HepG2 (cell line): ENCODE measurements at regions not wholly inside any gene's neighbourhood (a gene's known extent, or its start where the extent isn't known, plus 50 kb on each side); places are given as distances from the start of the nearest gene placed in this dataset.

Experiments used
- ATAC-seq: fragments of 200-7000 bp; cut with Tn5 transposase; 3 replicates; pipeline ENCODE4 v1.9.1; 2020; ENCODE audit warnings: mild to moderate bottlenecking, moderate library complexity
- BruUV-seq: library from RNA; stranded (reverse); fragments of 400-500 nt; replicated peaks from 2 replicates; lab custom pipeline; 2021; lab: Mats Ljungman, UMichigan
- CTCF ChIA-PET: fragments of 300-600 bp; formaldehyde crosslinking; extraction: SDS; loops from one replicate; lab custom pipeline; 2021; ENCODE audit warnings: low total read pairs, inconsistent platforms, low intra/inter-chr PET ratio; lab: Yijun Ruan, JAX
- POLR2A ChIA-PET: fragments of 350-600 bp; sonication (Branson Sonifier 250); formaldehyde crosslinking; loops from one replicate; lab custom pipeline; 2020; ENCODE audit warnings: antibody characterized with exemption, inconsistent platforms; lab: Yijun Ruan, JAX
- DNase-seq: peaks from one replicate; pipeline ENCODE4 v3.0.0-alpha.2; 2015; ENCODE audit warnings: low spot score
- FAIRE-seq: peaks from 3 replicates; lab custom pipeline; 2011; peaks lifted over from hg19 to GRCh38; lab: Jason Lieb, UNC
- H2AFZ ChIP-seq: one replicate; pipeline ENCODE4 v1.6.1; 2011; ENCODE audit warnings: low read length, inconsistent platforms
- H3K27ac ChIP-seq: fragments of 300-600 bp; 3 replicates; pipeline ENCODE4 v1.8.0; 2011; ENCODE audit warnings: mixed run types, mild to moderate bottlenecking, mixed read lengths, low read length, inconsistent platforms; ENCODE audit not compliant: insufficient read depth; ENCODE audit errors: extremely low read length
- H3K27me3 ChIP-seq, 2 experiments: fragments of 200-600 bp in 1 of 2; 2 replicates in 1 of 2; 3 replicates in 1 of 2; pipeline versions ENCODE4 v1.6.0 to v1.8.0; 2011; ENCODE audit warnings: low read length in 2 of 2, mild to moderate bottlenecking in 2 of 2, moderate library complexity in 2 of 2, inconsistent platforms in 1 of 2; ENCODE audit not compliant: insufficient read depth in 2 of 2, control insufficient read depth in 1 of 2
- H3K36me3 ChIP-seq, 2 experiments: fragments of 200-600 bp in 1 of 2; replicated peaks in 1 of 2; 2 replicates in 1 of 2; 3 replicates in 1 of 2; pipeline versions ENCODE4 v1.5.1 to v1.8.0; 2011; ENCODE audit warnings: low read length in 2 of 2, inconsistent platforms in 1 of 2; ENCODE audit not compliant: insufficient read depth in 2 of 2, control insufficient read depth in 1 of 2
- H3K4me1 ChIP-seq: 2 replicates; pipeline ENCODE4 v1.5.1; 2012; ENCODE audit warnings: low read length, inconsistent platforms; ENCODE audit not compliant: insufficient read depth
- H3K4me2 ChIP-seq: 2 replicates; pipeline ENCODE4 v1.6.0; 2011; ENCODE audit warnings: low read depth, low read length, inconsistent platforms
- H3K4me3 ChIP-seq, 3 experiments: fragments of 200-600 bp in 1 of 3; sonication (generic), shearing (Covaris generic) in 1 of 3; replicated peaks in 1 of 3; 2 replicates each; pipeline ENCODE4 v1.5.1; 2011 to 2016; ENCODE audit warnings: low read length in 3 of 3, inconsistent platforms in 2 of 3, low read depth in 2 of 3, mild to moderate bottlenecking in 2 of 3, control low read depth in 1 of 3, mixed read lengths in 1 of 3; ENCODE audit not compliant: insufficient read depth in 1 of 3
- H3K79me2 ChIP-seq: one replicate; pipeline ENCODE4 v1.6.1; 2011; ENCODE audit warnings: low read length, inconsistent platforms; ENCODE audit not compliant: insufficient read depth
- H3K9ac ChIP-seq: 2 replicates; pipeline ENCODE4 v1.6.0; 2011; ENCODE audit warnings: mild to moderate bottlenecking, low read depth, low read length, inconsistent platforms; ENCODE audit not compliant: insufficient read depth
- H3K9me3 ChIP-seq: 2 replicates; pipeline ENCODE4 v1.5.1; 2012; ENCODE audit warnings: mild to moderate bottlenecking, low read length
- H4K20me1 ChIP-seq: 2 replicates; pipeline ENCODE4 v1.6.0; 2011; ENCODE audit warnings: inconsistent platforms, mild to moderate bottlenecking, low read length, moderate library complexity; ENCODE audit not compliant: insufficient read depth
- ATF7 ChIP-seq, 2 experiments: fragments of 450-650 bp in 1 of 2; sonication (generic) in 1 of 2; formaldehyde crosslinking in 1 of 2; IDR thresholded peaks; 2 replicates each; pipeline versions ENCODE4 v1.4.0 to v1.6.1; 2016 to 2020; ENCODE audit warnings: antibody characterized with exemption in 1 of 2, mild to moderate bottlenecking in 1 of 2, missing genetic modification reagents in 1 of 2
- BATF2 ChIP-seq: sonication (generic); formaldehyde crosslinking; IDR thresholded peaks from 2 replicates; pipeline ENCODE4 v1.8.0; 2022; ENCODE audit warnings: mild to moderate bottlenecking, missing genetic modification reagents, moderate library complexity
- CEBPB ChIP-seq: IDR thresholded peaks from 2 replicates; pipeline ENCODE4 v1.6.1; 2011; ENCODE audit warnings: low read depth, low read length, improper control_type of control experiment, borderline replicate concordance
- HCFC1 ChIP-seq: fragments of 150-350 bp; IDR thresholded peaks from 2 replicates; pipeline ENCODE4 v1.6.1; 2014; ENCODE audit warnings: low read depth, low read length
- HMG20B ChIP-seq: conservative IDR thresholded peaks from 2 replicates; pipeline ENCODE4 v1.6.1; 2016; ENCODE audit warnings: missing genetic modification reagents, missing compliant biosample characterization
- RNF2 ChIP-seq: fragments of 450-650 bp; conservative IDR thresholded peaks from 2 replicates; pipeline ENCODE4 v1.6.1; 2016; ENCODE audit warnings: low read depth
- ZNF367 ChIP-seq: sonication (generic); formaldehyde crosslinking; IDR thresholded peaks from 2 replicates; pipeline ENCODE4 v1.4.0; 2020; ENCODE audit warnings: missing genetic modification reagents, borderline replicate concordance
- WGBS: methylation state at CpG from one replicate; pipeline ENCODE4 v1.1.6; 2017; ENCODE audit warnings: low lambda C conversion rate; 5-methylcytosine and 5-hydroxymethylcytosine counted together
- in situ Hi-C: cut with HindIII; loops from 2 replicates; pipeline ENCODE4 v1.10.0; 2017; ENCODE audit warnings: low pct_unique_long_range_greater_than_20kb; ENCODE audit not compliant: extremely low pct_ligation_motif_present
- intact Hi-C: fragments of 100-400 bp; cut with micrococcal nuclease; formaldehyde crosslinking; loops from one replicate; pipeline ENCODE4 v1.10.0; 2022; ENCODE audit not compliant: unreplicated experiment

GRCh38 chr4:26218677-26219605 is 101.9 kb upstream of the RBPJ start:
- no peaks in the 10 kb centered on the region for H4K20me1 ChIP-seq
- 46% methylated on average over 12 of the region's 12 CpGs for WGBS
- CTCF ChIA-PET = no interaction called here

GRCh38 chr4:26220696-26221095 is 100.1 kb upstream of the RBPJ start:
- intact Hi-C loops (no loop called here), in situ Hi-C loops (no loop called here)
- TF ChIP-seq ATF7 (IDR thresholded peaks at IDR 0.05) (peak; percentile 56), ATF7 (CRISPR knock-in tag; IDR thresholded peaks at IDR 0.05) (no peak), HCFC1 (no peak), CEBPB (peak; percentile 68; the same call in 1 of the 2 replicates)
- 9% methylated on average over 3 of the region's 4 CpGs for WGBS
- Histone ChIP-seq H3K9ac (no peak overlapping the region), H3K27ac (no peak overlapping the region), H3K79me2 (no peaks in the 10 kb centered on the region), H3K4me3 (no peak overlapping the region), H3K4me2 (no peak overlapping the region), H3K36me3 (no peaks in the 10 kb centered on the region), H2AFZ (no peak overlapping the region), H3K9me3 (no peaks in the 10 kb centered on the region), H4K20me1 (no peaks in the 10 kb centered on the region), H3K4me1 (peaks cover 13% of the 10 kb centered on the region; the same call in 1 of the 2 replicates), H3K27me3 (0 out of 5 replicates have a peak, but pooled peaks cover 0 to 11% of the 10 kb centered on the region in 2 experiments)
- no peak for DNase-seq
- ChIA-PET POLR2A (no interaction called here), CTCF (no interaction called here)
- no TSS peak for BruUV-seq
- ATAC-seq = no peak
- FAIRE-seq = no peak

More at GRCh38 chr4:26218677-26219605, 101.9 kb upstream of the RBPJ start:
- no peak for DNase-seq
- no peaks in the 10 kb centered on the region for H3K79me2 ChIP-seq
- ATAC-seq = peak; percentile 44
- intact Hi-C loops (no loop called here), in situ Hi-C loops (no loop called here)
- H3K4me2 ChIP-seq = peak overlapping the region; percentile 60
- H3K27ac ChIP-seq = no peak overlapping the region
- FAIRE-seq = no peak
- H3K9me3 ChIP-seq = no peaks in the 10 kb centered on the region
- POLR2A ChIA-PET = no interaction called here
- TF ChIP-seq HMG20B (CRISPR knock-in tag) (no peak), ZNF367 (CRISPR knock-in tag) (no peak), RNF2 (no peak), BATF2 (no peak)
- BruUV-seq = no TSS peak
- peaks cover 0 to 11% of the 10 kb centered on the region in 2 experiments; a peak in 1 of 5 replicates for H3K27me3 ChIP-seq
- no peak overlapping the region for H3K9ac ChIP-seq
- peak overlapping the region in 1 of 3 experiments; percentile 27; a peak in 1 of 6 replicates for H3K4me3 ChIP-seq
- H3K4me1 ChIP-seq = peaks cover 13% of the 10 kb centered on the region; the same call in 1 of the 2 replicates
- H2AFZ ChIP-seq = no peak overlapping the region
- no peaks in the 10 kb centered on the region for H3K36me3 ChIP-seq
